ENCODE measurements at regions not wholly inside any gene's neighbourhood (a gene's known extent, or its start where the extent isn't known, plus 50 kb on each side); places are given as distances from the start of the nearest gene placed in this dataset.
"Not testable (repeated sequence)": the region's sequence is repeated elsewhere in the genome, so short reads cannot be mapped to it uniquely, and the experiment has no call there.

GRCh38 chr11:109680127-109680526 is 258.1 kb downstream of the C11orf87 start:
- DNase-seq: no peak

- not testable (repeated sequence) for DNase-seq
Observed at GRCh38 chr11:109682788-109683187, 260.8 kb downstream of the C11orf87 start.

DNA sequence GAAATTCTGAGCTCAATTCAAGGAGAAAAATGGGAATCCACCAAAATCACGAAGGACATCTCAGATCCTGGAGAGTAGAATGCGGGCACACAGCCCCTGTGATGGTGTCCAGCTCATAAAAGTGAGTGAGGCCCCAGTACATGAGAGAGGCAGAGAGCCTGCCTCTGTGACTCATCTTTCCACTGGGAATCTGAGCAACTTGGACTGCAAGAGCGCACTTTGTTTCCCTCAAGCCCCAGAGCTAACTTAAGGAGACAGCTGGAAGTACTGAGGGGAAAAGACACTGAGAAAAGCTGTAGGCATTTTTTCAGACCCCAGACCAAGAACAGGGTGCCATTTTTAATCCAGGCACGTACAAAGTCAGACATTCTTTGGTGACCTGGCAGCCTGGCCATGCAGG is 273.7 kb downstream of the C11orf87 start:
- no peak for DNase-seq

GRCh38 chr11:109696191-109696897 is 274.4 kb downstream of the C11orf87 start:
- no peak for DNase-seq

DNA sequence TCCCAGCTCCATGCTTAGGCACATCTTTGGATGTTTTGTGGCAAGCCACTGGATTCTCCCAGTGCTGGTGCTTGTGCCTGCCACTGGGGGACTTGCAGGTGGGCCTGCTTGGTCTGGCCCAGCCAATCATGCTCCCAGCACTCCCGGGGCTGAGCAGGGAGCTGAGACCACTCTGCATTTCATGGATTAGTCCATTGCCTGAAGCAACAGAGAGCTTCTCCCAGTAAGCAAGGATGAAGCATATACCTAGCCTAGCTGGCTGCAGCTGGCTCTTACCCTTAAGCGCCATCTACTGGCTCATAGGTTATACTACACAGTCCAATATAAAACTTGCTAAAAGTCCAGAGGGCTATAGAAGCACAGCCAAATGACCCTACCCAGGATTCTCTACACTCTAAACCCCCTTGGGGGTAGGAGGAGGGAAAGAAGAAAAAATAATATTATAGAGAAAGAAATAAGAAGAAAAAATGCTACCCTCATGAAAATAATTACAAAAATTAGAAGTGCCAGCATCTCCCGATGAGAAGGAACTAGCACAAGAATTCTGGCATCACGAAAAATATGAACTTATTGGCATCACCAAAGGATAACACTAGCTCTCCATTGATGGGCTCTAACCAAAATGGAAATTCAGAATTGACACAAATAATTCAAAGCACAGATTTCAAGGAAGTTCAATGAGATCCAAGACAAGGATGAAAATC is 275.3 kb downstream of the C11orf87 start:
- DNase-seq: no peak

DNA sequence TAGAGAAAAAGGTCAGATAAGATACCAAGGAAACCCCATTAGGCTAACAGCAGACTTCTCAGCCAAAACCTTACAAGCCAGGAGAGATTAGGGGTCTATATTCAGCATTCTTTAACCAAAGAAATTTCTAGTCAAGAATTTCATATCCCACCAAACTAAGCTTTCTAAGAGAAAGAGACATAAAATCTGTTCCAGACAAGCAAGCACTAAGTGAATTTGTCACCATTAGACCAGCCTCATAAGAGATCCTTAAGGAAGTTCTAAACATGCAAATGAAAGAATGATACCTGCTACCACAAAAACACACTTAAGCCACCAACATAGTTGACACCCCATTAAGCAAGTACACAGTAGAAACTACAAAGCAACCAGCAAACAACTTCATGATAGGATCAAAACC is 276.2 kb downstream of the C11orf87 start:
- no peak for DNase-seq

GRCh38 chr11:109704432-109704831 is 282.4 kb downstream of the C11orf87 start:
- no peak for DNase-seq

DNA sequence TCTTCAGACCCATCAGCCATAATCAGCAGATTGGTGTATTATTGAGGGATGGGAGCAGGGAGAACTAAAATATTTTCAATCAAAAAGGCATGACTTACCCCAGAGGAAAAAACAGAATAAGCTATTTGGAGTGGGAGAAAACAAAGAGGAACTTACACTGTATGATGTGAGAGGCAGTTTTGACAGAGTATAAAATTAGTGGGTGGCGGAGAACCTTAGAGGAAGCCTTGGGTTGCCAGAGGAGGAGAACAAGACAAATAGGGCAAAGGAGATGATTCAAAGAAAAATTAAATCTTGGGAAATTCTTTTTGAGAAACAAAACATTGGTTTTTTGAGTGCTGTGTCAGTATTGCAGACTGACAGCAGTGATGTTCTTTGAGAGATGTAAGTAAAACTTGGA is 285.0 kb downstream of the C11orf87 start:
- DNase-seq: no peak

DNA sequence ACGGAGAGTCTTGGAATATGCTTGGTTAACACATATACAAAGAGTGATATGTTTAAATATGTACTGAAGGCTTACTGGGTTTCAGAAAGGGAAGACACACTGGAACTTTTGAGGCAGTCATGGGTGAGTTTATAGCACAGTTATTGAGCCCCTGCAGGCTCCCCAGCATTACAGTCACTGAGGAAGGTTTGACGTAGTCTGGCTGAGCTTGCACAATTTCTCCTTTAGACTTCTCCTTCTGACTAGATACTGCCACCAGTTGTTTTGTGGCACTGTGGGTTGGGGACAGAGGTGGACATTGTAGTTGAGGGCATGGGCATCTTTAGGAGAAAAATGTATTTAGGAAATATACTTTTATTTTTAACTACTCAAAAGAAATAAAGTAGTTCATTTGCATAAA is 285.4 kb downstream of the C11orf87 start:
- DNase-seq: no peak

DNA sequence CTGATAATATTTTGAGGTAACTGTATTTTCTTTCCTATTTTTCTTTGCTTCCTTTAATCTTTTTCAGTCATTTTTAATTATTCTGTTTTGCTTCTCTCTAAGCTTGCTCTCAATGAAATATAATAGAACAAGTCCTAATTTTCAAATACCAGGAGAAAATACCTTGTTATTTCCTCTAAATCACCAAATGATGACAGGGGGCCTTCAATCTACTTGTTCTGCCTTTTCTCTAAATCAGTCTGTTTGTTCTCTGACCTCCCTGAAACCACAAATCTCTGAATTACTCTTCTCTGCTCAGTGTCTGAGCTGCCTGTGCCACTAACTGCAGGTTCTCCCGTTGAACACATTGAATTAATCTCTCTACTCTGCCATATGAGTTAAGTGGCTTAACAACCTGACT is 286.2 kb downstream of the C11orf87 start:
- DNase-seq: no peak

- DNase-seq: not testable (repeated sequence)
Observed at GRCh38 chr11:109714444-109714843, 292.5 kb downstream of the C11orf87 start.

GRCh38 chr11:109715424-109715823 is 293.4 kb downstream of the C11orf87 start:
- not testable (repeated sequence) for DNase-seq

- no peak for DNase-seq
Observed at GRCh38 chr11:109726061-109726460, 304.1 kb downstream of the C11orf87 start.

DNA sequence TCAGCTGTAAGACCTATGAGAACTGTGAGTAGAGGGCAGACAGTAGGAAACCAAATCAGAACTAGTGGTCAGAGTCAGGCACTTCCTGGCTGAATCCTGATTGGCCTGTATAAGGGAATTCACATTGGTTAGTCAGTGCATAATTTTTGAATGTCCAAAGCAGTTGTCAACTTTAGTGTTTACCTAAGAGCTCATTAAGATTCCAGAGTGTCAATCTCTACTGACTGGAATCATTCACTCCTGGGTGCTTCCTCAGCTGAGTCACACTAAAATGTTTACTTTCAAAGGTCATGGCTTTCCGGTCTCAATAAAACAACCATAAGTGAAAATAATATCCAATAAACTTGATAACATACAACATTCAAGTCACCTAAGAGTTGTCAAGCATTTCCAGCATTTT is 306.1 kb downstream of the C11orf87 start:
- no peak for DNase-seq

- no peak for DNase-seq
Observed at GRCh38 chr11:109729761-109730160, 307.8 kb downstream of the C11orf87 start.

DNA sequence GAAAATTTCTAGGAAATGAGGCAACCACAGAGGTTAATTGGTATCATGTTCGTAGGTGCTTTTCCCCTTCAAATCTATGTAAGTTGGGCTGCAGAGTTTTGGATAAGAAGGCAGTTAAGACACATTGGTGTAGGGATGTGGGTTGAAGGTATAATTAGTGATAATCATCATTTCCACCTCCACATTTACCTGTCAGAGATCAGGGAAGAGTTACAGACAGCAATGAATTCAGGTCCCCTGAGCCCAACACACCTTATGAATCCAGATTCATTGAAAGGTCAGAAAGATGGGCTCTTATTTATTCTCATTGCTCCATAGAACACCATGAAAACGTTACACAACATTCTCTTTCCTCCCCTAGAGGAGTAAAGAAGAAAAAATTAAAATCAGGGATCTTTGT is 308.7 kb downstream of the C11orf87 start:
- no peak for DNase-seq

DNA sequence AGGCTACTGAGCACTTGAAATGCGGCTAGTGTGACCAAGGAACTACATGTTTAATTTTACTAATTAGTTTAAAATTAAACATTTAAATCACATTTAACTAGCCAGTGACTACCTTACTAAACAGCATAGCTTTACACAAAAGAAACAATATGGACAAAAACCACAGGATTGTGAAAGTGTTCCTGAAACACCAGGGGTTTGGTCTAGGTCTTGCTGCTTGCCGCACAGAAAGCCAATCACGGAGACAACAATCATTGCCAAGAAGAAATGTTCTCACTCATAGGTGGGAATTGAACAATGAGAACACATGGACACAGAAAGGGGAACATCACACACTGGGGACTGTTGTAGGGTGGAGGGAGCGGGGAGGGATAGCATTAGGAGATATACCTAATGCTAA is 309.5 kb downstream of the C11orf87 start:
- DNase-seq: no peak

- no peak for DNase-seq
Observed at GRCh38 chr11:109733245-109733644, 311.3 kb downstream of the C11orf87 start.

DNA sequence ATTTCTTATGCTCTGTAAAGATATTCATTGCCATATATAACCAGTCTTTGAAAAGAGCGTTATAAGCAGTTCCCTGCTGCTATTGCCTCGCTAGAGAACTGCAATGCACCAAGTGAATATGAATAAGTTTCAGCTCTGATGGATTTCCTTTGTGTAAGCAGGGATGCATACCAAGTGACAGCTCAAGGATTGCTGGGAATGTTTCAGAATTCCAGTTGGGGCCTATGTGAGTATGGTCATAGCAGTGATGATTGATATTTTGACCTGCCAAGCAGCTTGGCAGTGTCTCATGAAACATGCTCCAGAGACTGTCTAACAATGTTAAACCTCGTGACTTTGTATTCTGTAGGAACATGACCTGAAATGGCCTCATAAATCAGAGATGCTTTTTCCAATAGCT is 312.6 kb downstream of the C11orf87 start:
- no peak for DNase-seq

DNA sequence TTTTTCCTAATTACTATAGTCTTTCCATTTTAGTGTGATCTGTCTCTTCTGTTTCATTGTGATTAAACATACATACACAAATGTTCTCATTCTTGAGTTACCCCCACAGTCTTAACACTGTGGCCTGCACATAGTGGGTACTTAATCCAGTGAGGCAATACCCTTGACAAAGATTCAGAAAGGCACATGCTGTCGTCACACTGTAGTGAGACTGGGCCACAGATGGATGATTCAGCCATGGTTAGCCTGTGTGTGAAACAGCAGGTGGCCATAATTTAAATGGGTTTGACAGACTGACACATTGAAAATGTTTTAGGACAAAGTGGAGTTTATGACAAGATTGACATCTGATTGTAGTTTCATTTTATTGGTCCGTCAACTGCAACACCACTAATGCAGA is 313.1 kb downstream of the C11orf87 start:
- DNase-seq: no peak

DNA sequence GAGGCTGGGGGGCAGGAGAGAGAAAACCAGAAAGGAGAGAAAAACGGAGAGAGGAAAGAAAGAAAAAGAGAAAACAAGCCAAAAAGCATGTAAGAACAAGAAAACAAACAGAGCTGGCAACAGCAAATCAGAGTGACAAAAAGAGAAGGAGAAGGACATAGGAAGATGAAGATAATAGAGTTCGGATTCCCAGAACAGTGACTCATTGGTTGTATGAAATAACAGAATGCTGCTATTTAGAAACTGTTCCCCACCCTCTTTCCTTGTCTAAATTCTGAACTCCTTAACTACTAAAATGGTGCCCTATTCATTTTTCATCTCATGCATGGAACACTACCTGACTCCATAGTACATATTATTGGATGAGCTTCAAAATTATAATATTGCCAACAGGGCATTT is 317.4 kb downstream of the C11orf87 start:
- no peak for DNase-seq

- DNase-seq: no peak
Observed at GRCh38 chr11:109745996-109746625, 324.1 kb downstream of the C11orf87 start.

DNA sequence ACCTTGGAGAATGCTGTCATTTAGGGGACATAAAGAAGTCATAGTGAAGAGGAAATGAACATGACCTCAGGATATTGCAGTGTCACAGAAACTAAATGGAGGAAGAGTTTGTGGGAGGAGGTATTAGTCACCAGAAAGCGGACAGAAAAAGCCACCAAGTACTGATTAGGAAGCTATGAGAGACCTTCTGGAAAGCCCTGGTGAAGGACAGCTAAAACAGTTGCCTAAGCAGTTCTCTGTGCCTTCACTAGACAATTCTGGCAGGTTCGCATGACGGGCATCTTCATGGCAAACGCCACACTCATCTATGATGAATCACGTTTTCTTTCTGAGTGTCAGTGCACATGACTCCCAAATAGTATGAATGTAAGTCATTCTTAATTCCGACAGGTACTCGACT is 325.8 kb downstream of the C11orf87 start:
- no peak for DNase-seq

- no peak for DNase-seq
Observed at GRCh38 chr11:109749476-109749875, 327.5 kb downstream of the C11orf87 start.

Data from activated CD4-positive, alpha-beta T cell treated with anti-CD3 and anti-CD28 coated beads, Interleukin-2, amount 50 U/mL, for 4 hours (primary cell).